NT2/D1 (cell line): ENCODE measurements at regions not wholly inside any gene's neighbourhood (a gene's known extent, or its start where the extent isn't known, plus 50 kb on each side); places are given as distances from the start of the nearest gene placed in this dataset.

Experiments used
- SUZ12 ChIP-seq: IDR thresholded peaks from 2 replicates; pipeline ENCODE4 v1.6.1; 2011; ENCODE audit not compliant: insufficient read length, insufficient read depth; ENCODE audit errors: extremely low read depth
- YY1 ChIP-seq: IDR thresholded peaks from 2 replicates; pipeline ENCODE4 v1.6.1; 2011; ENCODE audit not compliant: insufficient read length, insufficient read depth
- ZNF274 ChIP-seq: IDR thresholded peaks from 2 replicates; pipeline ENCODE4 v1.6.1; 2011; ENCODE audit warnings: mild to moderate bottlenecking, low read depth, low read length

DNA sequence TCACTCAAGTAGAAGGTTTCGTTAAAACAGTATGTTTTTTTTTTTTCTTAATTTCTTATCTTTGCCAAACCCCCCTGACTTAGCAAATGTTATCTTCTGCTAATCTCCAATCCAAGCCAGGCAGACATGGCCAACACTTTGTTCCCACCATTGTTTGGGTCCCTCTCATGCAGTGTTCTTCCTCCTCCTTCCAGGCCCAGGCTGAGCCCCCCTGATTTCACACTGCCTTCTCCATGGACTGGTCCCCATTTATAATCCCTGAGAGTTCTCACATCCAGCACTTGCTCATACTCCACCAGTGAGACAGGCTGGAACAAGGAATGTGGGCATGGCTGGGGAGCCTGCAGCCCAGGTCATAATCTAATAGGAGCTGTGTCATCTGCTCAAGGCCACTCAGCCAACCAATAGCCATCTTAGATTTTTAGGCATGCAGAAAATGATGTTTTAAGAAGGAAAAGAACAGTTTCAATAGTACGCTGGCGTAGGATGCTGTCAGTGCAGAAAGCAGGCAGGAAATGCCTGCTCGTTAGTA, 238.4 kb upstream of the CCDC196 start:
- no peak for TF ChIP-seq YY1
- no peak for TF ChIP-seq ZNF274
- TF ChIP-seq SUZ12: no peak
